HG03095 (cell line): ENCODE measurements at regions not wholly inside any gene's neighbourhood (a gene's known extent, or its start where the extent isn't known, plus 50 kb on each side); places are given as distances from the start of the nearest gene placed in this dataset.
A peak's percentile ranks its signal among the peaks of the same experiment; 100 is the strongest.

Experiments used
- ATAC-seq: cut with Tn5 transposase; IDR thresholded peaks from one replicate; pipeline ENCODE4 v1.9.1; 2021; ENCODE audit warnings: moderate library complexity; ENCODE audit not compliant: unreplicated experiment

DNA sequence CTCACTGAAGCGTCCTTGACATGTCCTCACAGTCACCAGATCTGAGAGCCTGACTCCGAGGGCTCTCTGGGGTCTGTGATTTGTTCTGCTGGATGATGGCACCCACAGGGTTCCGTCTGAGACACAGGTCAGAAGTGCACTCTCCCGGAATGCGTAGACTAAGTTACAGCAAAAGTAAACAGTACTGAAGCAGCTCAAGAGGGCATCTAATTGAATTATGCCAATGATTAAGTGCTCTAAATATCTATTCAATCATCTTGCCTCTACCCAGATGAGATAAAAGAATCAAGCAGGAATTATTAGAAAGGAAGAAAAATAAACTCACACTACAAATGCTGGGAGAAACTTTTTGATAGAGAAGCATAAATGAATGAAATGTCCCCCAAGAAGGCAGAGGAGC, 544.1 kb downstream of the SOX11 start:
- no peak for ATAC-seq

DNA sequence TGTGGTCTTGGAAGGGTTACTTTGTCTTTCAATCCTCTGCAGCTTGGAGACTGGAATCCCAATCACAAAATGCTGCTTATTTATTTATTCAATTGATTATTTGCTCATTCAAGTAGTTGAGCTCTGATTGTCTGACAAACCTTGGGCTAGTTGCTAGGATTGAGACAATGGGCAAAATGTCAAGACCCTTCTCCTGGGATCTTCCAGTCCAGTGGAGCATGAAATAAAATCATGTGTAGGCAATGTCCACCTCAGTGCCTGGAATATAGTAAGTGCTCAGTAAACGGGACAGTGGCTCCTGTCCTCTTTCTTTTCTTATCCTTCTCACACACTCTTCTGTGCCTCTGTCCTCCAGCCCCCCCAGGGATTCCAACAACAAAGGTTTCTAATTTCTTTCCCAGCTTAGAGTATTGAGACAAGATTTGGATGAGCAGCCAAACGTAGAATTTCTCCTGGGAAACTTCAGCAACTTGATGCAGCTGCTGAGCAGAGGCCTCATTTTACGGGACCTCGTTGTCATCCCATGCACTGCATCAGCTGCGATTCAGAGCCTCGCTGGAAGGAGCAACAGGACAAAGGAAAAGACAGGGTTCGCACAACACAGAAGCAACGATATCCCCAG, 545.0 kb downstream of the SOX11 start:
- ATAC-seq = no peak

DNA sequence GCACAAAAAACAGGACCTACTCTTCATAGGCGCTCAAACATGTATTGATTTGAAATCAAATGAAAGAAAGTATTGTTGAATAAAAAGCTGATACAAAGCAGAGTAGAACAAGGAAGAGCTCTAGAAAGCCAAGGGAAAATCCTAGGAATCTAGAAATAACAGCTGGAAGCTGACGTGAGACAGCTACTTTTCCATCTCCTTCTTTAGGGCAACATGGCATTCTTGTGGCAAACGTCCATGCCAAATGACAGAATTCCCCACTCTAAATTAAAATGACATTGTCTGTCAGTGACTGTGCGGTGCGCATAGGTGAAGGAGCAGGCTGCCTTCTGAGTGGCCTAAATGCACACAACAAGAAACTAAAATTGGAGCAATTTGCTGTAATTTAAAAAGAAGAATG, 557.4 kb downstream of the SOX11 start:
- ATAC-seq = no peak

DNA sequence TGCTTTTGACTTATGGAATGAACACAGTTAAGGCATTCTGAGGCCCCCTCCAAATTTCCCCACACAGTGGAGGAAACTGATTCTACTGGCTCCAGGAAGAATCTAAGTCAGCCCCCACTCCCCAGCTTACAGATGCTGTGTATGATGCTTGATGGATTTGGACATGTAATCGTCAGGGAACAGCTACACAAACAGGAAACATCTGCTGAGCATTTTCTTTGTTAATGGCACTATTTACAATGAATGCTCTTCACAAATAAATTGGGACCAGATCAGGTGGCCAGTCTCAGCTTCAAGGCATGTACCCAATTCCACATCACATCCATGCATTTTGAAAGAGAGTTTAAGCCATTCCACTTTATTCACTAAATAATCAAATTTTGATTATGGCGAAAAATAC, 562.3 kb downstream of the SOX11 start:
- no peak for ATAC-seq

DNA sequence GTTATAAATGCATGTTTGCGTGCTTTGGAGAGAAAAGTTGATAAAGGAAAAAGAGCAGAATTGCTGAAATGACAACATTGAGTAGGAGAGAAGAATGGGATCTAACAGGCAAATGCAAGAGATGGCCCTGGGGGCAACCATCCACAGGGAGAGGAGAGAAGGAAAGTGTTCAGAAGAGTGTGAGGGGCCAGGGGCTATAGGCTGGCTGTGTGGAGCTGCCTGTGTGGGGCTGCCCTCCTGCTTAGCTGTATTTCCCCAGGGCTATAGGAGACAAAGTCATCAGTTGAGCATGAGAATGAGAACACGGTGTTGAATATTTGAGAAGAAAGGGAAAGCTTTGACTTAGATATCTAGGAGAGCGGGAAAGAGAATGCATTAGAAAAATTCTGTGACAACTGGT, 572.0 kb downstream of the SOX11 start:
- ATAC-seq = no peak

DNA sequence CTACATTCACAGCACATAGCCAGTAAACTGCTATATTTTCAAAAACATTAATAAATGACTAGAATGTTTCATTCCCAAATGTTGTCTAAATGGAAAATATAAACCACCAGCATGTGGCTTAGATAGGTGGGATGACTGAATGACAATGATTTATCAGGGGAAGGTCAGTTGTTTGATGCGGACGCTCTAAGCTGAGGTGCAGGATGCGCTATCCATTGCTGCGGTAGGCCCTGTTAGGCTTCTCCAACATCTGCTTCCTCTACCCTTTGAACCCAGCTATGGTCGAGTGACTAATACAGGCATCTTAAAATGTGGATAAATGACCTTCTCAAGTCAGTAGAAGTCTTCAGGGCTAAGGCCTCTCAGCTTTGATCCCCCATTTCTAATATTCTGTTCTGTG, 584.2 kb downstream of the CMPK2 start:
- ATAC-seq = no peak

DNA sequence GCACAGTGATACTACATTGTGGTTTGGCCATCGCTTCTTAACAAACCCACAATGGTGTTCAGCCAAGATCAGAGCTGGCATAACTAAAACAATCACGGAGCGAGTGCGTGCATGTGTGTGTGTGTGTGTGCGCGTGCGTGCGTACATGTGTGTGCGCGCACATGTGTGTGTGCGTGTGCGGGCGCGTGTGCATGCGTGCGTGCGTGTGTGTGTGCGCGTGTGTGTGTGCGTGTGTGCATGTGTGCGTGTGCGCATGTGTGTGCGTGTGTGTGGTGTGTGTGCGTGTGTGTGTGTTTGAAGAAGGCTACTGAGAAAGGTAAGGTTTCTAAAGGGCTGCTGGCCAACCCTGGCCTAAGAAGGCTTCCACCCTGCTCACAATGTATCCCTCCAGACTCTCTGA, 582.4 kb downstream of the CMPK2 start:
- no peak for ATAC-seq

DNA sequence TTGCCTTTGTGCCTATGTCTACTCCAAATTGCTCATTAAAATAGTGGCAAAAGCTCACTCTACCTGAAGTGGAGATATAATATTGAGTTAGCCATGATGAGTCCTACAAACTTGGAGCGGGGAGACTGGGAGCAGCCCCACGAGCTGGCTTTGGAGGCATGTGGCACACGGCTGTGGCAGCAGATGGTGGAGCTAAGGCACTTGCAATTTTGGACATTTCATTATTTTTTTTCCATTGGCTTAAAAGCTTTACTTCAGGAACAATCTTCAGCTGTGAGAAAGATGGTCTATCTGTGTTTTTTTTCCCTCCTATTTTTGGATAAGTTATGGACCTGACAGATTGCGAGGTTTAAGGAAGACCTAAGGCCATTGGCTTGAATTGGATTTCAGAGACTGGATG, 578.3 kb downstream of the CMPK2 start:
- no peak for ATAC-seq

DNA sequence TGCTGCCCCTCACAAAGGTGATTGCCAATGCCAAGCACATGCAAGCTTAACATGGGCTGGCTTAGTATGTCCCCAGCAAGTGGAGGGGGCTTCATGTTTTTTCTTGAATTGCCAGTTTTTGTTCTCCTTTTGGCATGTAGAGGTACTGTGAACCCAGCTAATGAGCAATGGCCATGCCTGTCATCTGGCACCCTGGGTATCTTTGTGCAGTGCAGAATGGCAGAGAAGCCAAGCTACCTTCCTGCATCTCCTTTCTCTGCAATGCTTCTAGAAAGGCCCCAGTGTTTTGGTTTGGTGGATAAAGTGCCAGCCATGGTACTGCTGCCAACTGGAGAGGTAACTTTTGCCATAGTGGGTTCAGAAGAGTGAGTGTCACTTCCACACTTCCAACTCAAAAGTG, 576.9 kb downstream of the CMPK2 start:
- no peak for ATAC-seq

DNA sequence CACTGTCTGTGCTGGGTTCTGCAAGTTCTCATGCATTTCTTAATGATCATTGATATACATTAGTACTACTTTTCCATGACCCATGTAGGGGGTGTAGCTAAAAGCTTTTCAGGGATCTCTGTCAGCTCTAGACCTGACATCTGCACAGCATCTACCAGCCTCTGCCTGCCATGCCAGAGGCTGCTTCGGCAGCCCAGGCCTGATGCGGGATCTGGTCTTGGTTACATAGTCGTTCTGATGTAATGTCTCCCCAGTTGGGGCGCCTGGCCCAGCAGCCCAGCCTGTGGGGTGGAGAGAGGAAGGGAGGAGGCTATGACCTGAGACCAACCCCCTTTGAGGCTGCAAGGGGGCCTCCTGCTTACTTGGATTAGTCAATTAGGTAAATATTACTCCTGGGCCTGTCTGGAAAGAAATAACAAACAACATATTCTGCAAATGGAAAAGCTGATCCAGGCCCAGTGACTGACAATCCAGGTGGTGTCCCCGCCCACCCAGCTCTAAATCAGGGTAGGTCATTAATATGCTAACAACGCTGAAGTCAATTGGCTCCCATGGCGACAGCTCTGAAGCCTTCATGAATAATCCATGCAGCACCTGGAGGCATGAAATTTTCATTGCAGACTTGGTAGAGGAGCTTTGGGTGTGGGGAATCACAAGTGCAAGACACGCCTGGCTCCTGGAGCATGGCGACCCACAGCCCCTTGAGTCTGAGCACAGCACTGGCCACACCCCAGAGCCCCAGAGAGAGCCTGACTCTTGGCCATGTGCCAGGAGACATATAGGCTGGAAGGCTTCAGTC, 575.3 kb downstream of the CMPK2 start:
- no peak for ATAC-seq

DNA sequence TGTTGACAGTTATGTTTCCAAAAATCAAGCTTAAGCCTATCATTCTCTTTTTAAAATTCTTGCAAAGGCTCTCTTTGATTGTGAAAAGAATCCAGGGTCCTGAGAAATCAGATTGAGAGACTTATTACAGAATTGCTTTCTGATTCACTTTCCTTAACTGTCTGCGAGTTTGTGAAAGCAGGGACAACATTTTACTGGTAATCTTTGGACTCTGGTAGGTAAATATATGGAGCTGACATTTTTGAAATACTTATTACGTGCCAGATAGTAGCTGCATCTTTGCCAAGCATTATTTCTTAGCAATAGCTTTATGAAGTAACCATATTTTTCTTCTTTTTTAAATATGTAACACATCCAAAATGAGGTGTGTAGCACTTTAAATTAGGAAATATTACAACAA, 570.9 kb downstream of the CMPK2 start:
- ATAC-seq = no peak

DNA sequence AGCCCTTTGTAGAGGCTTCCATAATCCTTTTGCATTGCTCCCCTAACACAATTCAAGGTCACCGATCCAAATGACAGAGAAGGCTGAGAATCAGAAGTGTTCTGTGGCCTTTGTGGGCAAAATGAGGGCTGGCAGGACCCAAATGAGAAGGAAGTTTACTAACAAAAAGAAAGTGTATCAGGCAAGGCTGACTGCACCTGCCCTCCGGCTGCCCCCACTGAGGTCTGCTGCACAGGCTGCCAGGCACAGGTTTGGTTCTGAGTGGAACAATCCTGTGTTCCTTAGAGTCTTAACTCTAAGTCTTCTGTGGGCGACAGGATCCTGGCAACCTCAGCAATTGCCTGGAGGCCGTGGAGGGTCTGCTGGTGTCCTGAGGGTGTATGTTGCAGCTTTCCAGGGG, 568.5 kb downstream of the CMPK2 start:
- ATAC-seq = no peak

DNA sequence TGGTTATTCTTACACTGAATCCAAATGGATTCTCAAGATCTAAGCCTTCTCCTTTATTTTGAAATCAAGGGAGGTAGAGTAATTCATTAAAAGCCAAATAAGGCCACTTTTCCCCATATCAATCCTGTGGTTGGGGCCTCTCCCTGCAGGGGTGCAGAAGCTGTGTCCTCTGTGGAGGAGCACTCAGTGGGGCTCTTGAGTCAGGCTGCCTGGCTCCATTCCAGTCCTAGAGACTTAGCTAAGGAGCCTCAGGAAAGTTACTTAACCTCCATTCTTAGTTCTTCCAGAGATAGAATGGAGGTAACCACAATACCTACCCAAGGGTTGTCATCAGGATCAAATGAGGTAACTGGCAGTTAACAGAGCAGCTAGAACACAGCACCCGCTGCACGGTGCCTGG, 564.3 kb downstream of the CMPK2 start:
- ATAC-seq = no peak

DNA sequence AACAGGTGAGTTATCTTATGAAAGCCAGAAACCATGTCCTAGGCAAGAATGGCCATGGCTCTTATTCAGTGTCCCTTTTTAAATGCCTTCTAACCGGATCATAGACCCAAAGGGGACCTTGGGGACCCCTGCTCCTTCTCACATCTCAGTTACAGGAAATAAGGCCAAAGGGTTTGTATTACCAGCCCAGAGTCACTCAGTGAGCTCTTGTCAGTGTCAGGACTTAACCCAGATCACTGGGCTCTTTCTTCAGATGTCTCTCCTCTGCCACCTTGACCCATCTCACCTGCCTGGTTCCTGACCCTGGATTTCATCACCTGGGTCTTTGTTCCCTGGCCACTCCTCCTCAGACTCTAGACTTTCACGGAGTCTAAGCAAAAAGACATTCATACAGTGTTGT, 556.7 kb downstream of the CMPK2 start:
- ATAC-seq = no peak

DNA sequence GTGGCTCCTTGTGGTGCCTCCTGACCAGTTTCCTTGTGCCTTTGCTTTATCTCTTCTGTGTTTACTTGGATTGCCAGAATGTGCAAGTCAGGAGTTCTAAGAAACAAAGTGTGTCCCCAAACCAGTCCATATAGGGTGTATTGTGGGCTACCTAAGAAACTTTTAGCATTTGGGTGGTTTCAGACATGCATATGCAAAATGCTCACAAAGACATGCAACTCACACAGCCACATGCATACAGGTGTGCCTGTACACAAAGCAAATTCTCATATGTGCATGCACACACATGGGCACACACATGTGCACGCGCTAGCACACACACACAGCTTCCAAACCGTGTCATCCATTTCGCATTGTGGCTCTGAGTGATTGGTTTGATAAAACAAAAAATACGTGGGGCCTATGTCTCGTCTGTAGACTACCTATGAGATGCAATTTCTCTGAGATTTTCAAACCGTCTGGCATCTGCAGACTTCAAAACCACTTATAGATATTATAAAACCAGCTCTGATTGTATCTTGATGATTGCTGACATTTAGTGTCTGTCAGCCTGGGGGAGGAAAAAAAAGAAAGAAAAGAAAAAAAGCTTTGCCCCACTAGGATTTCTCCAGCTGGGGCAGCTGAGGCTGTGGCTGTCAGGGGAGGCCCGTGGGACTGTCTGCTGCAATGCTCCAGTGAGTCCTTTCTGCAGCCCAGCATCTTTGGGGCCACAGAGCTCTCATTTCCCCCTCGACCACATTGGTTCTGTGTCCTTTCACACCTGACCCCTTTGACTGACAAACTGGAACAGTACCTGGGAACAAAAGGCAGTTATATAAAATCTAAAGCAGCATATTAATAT, 556.1 kb downstream of the CMPK2 start:
- ATAC-seq = peak; percentile 94

DNA sequence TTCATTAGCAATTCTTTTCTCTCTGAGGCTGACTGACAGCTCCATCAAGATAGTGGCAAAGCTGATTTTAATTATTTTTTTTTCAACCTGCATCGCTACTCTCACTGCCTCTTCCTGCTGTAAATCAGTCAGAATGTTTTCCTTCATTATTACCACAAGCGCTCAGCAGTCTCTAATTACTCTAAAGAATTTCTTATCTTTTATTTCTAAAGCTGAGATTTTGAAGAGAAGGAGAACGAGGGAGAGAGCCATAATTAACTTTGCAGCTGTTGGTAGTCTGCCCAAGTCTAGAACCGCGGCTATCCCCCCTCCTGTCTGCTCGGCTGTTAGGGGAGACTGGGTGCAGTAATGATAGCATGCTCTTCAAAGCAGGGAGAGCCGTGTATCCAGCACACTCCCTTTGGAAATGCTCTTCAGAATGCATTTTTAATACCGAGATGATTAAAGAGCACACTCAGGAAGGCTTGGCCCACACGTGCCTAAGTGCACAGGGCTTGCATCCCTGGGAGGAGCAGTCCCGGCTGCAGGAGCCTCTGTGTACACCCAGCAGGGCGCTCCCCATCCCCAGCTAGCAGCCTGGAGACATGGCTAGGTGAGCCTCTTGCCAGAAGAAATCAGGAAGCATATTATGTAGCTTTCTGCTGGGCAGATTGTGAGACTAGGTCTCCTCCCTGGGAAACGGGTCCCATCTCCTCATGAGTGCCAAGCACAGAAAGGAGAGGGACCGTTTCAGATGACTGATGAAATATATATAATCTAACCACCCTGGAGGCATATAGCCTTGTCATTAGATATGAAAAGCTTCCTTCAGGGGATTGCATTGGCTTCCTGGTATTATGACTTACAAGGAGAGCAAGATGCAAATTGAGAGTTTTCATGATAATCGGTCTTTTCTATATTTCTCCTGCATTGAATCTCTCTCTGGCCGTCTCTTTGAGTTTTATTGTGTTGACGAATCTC, 555.2 kb downstream of the CMPK2 start:
- peak; percentile 15 for ATAC-seq

DNA sequence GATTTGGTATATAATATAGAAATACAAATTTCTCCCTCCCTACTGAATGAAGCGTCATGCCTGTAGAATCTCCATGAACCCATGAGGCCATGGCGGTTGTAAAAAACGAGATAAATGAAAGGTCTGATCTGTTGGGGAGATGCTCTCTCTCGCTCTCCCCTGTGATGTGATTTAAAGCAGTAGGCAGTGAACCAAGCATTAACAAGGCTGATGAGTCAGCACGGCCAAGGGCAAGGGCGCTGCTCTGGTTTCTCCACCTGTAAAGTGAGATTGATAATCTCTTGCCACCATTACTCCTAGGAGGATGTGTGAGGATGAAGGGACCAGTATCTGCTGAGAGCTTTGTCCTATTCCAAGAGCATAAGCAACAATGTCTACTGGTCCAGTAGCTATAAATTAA, 553.3 kb downstream of the CMPK2 start:
- no peak for ATAC-seq

DNA sequence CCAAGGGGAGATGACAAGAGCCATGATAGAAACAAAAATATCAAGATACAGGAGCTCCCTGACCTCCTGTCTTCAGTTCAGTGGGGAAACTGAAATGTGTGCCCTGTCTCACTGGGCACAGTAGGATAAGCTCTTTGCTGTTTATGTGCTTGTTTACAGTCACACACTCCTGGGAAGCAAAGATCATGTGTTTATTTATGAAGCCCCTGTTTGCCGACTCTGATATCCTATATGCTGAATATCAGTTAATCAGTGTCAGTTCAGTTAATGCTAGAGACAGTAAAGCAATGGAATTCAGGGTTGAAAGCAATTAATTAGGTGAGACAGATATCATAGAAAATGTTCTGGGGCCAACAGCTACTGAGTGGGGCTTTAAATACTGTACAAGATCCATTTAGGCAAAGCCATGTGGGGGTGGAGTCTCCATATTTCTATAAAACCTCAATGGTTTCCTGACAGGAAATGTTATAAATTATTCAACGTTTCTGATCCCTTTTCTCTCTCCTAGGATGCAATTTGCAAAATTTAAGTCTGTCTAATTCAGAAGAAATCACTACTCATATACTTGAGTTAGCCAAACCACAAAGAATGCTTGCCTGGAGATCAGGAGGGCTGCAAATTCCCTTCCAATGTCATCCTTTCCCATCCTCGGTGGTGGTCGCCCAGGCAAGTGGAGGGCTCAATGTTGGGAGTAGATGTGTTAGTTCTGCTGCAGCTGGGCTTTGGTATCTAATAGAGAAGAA, 551.3 kb downstream of the CMPK2 start:
- no peak for ATAC-seq

DNA sequence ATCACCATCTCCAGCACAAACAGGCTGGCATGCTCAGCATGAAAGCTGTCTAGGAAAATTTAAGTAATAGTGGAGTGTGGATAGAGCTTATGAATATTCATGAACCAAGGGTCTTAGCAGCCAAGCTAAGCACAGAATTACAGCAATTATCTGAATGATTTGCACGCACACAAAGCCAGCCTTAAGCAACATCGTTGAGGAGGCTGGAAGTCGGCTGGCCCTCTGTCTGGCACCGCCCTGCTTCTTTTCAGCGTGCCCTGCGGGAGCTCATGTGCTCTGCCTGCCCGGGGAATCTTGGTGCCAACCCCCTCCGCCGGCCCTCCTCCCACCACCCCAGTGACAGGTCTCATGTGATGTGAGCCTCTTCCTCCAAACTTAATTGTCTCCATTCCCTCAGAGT, 540.1 kb downstream of the CMPK2 start:
- no peak for ATAC-seq

DNA sequence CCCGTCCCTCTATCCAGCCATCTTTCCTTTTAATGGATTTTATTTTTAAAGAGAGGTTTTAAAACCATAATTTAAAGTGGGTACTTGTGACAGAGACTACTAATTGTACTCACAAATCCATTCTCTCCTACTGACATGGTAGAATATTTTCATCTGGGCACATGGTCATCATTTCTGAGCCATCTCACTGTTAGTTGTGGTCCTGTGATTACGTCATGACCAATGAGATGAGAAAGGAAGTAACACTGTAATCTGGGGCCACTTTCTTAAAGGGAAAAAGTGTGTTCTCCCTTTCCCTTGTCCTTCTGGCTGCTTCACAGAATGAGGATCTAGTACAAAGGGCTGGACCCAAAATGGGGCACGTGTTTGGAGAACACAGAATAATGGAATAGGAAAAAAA, 538.7 kb downstream of the CMPK2 start:
- no peak for ATAC-seq
